Breast epithelium (tissue), 4 donors: ENCODE measurements at regions not wholly inside any gene's neighbourhood (a gene's known extent, or its start where the extent isn't known, plus 50 kb on each side); places are given as distances from the start of the nearest gene placed in this dataset.

ENCODE experiments used
- DNase-seq, 2 donors: peaks; one replicate each; pipeline ENCODE4 v3.0.0-alpha.2; 2019; ENCODE audit warnings: low spot score in 2 of 2
- H3K27ac ChIP-seq, 2 donors: fragments of 200-600 bp; sonication (generic) in 1 of 2; one replicate each; pipeline ENCODE4 v1.5.1; 2016 to 2019; ENCODE audit warnings: mild to moderate bottlenecking in 1 of 2
- H3K27me3 ChIP-seq, 2 donors: fragments of 200-600 bp; sonication (generic) in 1 of 2; one replicate each; pipeline versions ENCODE4 v1.5.1 to v1.6.0; 2017 to 2019; ENCODE audit warnings: control low read depth in 1 of 2, mild to moderate bottlenecking in 1 of 2
- H3K36me3 ChIP-seq: fragments of 200-600 bp; one replicate; pipeline ENCODE4 v1.5.1; 2019
- H3K4me1 ChIP-seq, 2 donors: fragments of 200-600 bp; sonication (generic); one replicate each; pipeline ENCODE4 v1.5.1; 2016 to 2019; ENCODE audit warnings: control low read depth in 1 of 2
- H3K4me3 ChIP-seq, 3 donors: fragments of 200-600 bp; sonication (generic); 1 replicate in 2 of 3; 2 replicates in 1 of 3; pipeline ENCODE4 v1.5.1; 2016 to 2019; ENCODE audit warnings: mild to moderate bottlenecking in 3 of 3, moderate library complexity in 2 of 3
- H3K9me3 ChIP-seq, 2 donors: fragments of 200-600 bp; sonication (generic) in 1 of 2; one replicate each; pipeline ENCODE4 v1.5.1; 2016 to 2019; ENCODE audit warnings: control low read depth in 1 of 2
- POLR2A ChIP-seq: fragments of 450-650 bp; IDR thresholded peaks from one replicate; pipeline ENCODE4 v1.6.1; 2016; ENCODE audit warnings: antibody characterized with exemption, mild to moderate bottlenecking, moderate library complexity
- POLR2AphosphoS5 ChIP-seq, 3 donors: sonication (generic); formaldehyde crosslinking; IDR thresholded peaks; one replicate each; pipeline ENCODE4 v1.6.1; 2017; ENCODE audit warnings: antibody characterized with exemption in 3 of 3
- intact Hi-C: fragments of 100-400 bp; cut with DNase I; formaldehyde crosslinking; loops from one replicate; pipeline ENCODE4 v1.15.1; 2023; ENCODE audit warnings: low total_unique reads
- TF ChIP-seq, protein P1 (sequence below), 3 donors: fragments of 450-650 bp; IDR thresholded peaks; one replicate each; pipeline ENCODE4 v1.5.1; 2016 to 2017; ENCODE audit warnings: antibody characterized with exemption in 3 of 3, mild to moderate bottlenecking in 3 of 3, moderate library complexity in 3 of 3

DNA sequence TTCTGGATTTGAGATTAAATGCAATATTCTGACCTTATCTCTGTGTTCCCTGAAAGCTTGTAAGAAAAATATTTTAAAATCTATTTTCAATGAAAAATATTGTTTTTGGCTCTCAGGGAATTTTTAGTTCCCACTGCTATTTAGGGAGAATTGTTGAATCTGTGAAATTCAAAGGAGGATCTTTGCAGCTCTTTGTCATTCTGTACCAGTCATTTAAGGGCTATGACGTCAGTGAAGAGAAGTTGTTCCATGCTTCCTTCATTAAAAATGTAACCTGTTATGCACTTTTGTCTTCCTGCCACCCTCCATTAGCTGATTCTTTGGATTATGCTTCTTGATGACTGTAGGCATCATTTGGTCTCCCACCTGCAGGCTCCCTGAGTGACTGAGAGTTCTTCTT lies 427.8 kb upstream of the C2CD4B start:
- no peaks in the 10 kb centered on the region for H3K4me1 ChIP-seq
- H3K27me3 ChIP-seq = no peaks in the 10 kb centered on the region
- H3K27ac ChIP-seq = no peak overlapping the region
- TF ChIP-seq, protein P1, sequence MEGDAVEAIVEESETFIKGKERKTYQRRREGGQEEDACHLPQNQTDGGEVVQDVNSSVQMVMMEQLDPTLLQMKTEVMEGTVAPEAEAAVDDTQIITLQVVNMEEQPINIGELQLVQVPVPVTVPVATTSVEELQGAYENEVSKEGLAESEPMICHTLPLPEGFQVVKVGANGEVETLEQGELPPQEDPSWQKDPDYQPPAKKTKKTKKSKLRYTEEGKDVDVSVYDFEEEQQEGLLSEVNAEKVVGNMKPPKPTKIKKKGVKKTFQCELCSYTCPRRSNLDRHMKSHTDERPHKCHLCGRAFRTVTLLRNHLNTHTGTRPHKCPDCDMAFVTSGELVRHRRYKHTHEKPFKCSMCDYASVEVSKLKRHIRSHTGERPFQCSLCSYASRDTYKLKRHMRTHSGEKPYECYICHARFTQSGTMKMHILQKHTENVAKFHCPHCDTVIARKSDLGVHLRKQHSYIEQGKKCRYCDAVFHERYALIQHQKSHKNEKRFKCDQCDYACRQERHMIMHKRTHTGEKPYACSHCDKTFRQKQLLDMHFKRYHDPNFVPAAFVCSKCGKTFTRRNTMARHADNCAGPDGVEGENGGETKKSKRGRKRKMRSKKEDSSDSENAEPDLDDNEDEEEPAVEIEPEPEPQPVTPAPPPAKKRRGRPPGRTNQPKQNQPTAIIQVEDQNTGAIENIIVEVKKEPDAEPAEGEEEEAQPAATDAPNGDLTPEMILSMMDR (IDR thresholded peaks at IDR 0.05) = no peak
- TF ChIP-seq POLR2A (no peak), POLR2AphosphoS5 (IDR thresholded peaks at IDR 0.05) (no peak)
- no peaks in the 10 kb centered on the region for H3K9me3 ChIP-seq
- no peak overlapping the region for H3K4me3 ChIP-seq
- no peak for DNase-seq
- intact Hi-C loops = no loop called here
- no peaks in the 10 kb centered on the region for H3K36me3 ChIP-seq

DNA sequence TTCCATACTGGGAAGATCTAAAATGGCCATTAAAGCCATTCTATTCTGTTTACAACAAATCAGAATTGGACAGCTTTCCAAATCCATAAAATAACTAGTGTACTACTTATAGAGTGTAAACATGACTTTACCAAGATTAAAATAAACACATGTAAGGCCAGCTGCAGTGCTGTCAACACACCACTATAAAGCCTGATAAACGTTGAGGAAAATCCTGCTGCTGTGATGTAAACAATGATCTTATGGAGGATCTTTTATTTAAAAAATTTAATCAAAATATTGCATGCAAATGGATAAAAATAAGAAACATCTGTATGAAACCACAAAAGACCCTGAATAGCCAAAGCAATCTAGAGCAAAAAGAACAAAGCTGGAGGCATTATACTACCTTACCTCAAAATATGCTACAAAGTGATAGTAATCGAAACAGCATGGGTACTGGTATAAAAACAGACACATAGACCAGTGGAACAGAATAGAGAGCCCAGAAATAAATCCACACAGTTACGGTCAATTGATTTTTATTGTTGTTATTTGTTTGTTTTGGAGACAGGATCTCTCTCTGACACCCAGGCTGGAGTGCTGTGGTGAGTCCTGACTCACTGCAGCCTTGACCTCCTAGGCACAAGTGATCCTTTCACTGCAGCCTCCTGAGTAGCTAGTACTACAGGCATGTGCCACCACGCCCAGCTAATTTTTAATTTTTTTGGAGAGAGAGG lies 428.8 kb upstream of the C2CD4B start:
- Histone ChIP-seq H3K27me3 (no peaks in the 10 kb centered on the region), H3K4me1 (no peaks in the 10 kb centered on the region), H3K36me3 (no peaks in the 10 kb centered on the region), H3K27ac (no peak overlapping the region), H3K9me3 (no peaks in the 10 kb centered on the region), H3K4me3 (no peak overlapping the region)
- TF ChIP-seq, protein P1 (IDR thresholded peaks at IDR 0.05) = no peak
- no peak for TF ChIP-seq POLR2AphosphoS5 (IDR thresholded peaks at IDR 0.05)
- TF ChIP-seq POLR2A = no peak
- intact Hi-C loops = no loop called here
- DNase-seq = no peak

DNA sequence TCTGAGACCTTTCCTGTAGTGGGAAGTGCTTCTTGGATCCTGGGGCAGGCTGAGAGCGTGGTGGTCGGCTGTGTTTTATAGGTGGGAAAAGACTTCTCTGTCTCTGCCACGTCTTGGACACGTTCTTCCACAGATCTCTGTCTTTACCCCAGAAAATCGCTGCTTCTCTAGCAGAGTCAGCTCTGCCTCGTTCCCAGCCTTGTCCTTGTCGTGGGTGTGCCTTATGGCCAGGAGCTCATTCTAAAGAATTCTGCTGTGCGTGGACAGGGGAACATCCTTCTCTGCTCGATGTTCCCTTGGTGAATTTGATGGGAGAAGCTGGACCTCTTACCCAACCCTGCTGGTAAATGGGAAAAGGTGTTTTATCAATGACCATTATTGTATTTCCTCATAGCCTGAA lies 433.1 kb upstream of the C2CD4B start:
- H3K4me3 ChIP-seq = no peak overlapping the region
- no peaks in the 10 kb centered on the region for H3K27me3 ChIP-seq
- no peaks in the 10 kb centered on the region for H3K36me3 ChIP-seq
- H3K4me1 ChIP-seq = no peaks in the 10 kb centered on the region
- intact Hi-C loops = no loop called here
- no peak overlapping the region for H3K27ac ChIP-seq
- TF ChIP-seq, protein P1 (IDR thresholded peaks at IDR 0.05) = no peak
- no peak for TF ChIP-seq POLR2AphosphoS5 (IDR thresholded peaks at IDR 0.05)
- TF ChIP-seq POLR2A = no peak
- H3K9me3 ChIP-seq = no peaks in the 10 kb centered on the region
- DNase-seq = no peak

DNA sequence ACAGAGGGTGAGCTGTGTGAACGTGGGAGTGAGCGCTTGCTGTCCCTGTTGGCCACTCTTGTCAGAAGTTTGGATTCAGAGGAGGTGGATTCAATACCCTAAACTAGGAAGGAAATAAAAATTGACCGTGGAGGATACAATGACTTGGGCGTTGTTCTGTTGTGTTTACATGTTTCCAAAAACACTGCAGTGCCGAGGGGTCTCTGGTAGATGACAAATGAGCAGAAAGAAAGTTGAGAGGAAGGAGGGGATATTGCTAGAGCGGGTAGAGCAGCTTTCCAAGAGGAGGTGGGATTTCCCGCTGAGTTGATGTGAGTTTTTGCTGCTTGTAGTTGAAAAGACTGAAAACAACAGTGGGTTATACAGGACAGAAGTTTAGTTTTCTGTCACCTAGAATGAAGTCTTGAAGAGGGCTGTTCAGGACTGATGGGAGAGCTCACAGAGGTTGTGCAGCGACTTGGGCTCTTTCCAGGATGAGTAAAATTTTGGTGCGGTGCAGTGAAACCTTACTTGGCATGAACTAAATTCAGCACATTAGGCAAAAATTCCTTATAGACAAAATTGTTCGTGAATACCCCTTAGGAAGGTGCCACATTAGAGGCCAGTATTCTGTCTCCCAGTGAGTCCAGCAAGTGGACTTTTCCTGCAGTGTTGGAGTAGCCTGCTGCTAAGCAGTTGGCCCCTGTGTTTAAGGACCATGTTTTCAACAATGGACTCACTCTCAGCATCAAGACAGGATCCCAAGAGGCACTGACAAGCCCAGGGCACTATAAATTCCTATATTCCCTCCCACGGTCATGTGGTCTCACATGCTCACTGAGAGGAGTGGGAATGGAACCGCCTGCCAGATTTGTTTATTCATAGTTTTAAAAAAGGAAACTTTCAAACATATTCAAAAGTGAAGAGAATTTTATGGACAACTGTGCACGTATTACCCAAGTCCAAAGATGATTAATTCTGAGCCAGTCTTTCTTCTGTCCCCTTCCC lies 435.0 kb upstream of the C2CD4B start:
- no peaks in the 10 kb centered on the region for H3K27me3 ChIP-seq
- DNase-seq = no peak
- no peak overlapping the region for H3K27ac ChIP-seq
- TF ChIP-seq, protein P1 (IDR thresholded peaks at IDR 0.05) = no peak
- TF ChIP-seq POLR2A (no peak), POLR2AphosphoS5 (IDR thresholded peaks at IDR 0.05) (no peak)
- H3K4me1 ChIP-seq = no peaks in the 10 kb centered on the region
- H3K9me3 ChIP-seq = no peaks in the 10 kb centered on the region
- no peak overlapping the region for H3K4me3 ChIP-seq
- no peaks in the 10 kb centered on the region for H3K36me3 ChIP-seq
- intact Hi-C loops = no loop called here
